Brain pericyte (primary cell): ENCODE measurements at regions not wholly inside any gene's neighbourhood (a gene's known extent, or its start where the extent isn't known, plus 50 kb on each side); places are given as distances from the start of the nearest gene placed in this dataset.
"Not testable (repeated sequence)": the region's sequence is repeated elsewhere in the genome, so short reads cannot be mapped to it uniquely, and the experiment has no call there.

Experiments used
- DNase-seq: peaks from one replicate; pipeline ENCODE4 v3.0.0-alpha.2; 2012; ENCODE audit warnings: low read depth, low spot score

DNA sequence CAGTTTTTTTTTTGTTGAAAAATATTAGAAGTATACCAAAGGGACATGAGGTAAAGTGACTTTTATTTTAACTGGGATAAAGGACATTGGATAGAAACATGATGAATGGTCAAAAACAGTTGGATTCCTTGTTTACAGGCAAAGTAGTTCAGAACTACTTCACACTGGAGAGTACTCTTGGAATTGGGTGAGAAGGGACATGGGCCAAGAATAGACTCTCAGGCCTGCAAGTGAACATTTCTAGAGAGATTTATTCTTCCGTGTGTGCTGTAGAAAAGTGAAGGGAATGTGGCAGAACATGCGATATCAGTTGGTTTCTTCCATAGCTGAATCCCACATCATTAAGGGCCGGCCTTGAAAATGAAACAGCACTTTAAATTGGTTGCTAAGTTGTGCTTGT, 290.5 kb downstream of the ADGRL2 start:
- DNase-seq, result no peak

- no peak for DNase-seq
Measured at GRCh38 chr1:82090104-82090503, 289.4 kb downstream of the ADGRL2 start.

DNA sequence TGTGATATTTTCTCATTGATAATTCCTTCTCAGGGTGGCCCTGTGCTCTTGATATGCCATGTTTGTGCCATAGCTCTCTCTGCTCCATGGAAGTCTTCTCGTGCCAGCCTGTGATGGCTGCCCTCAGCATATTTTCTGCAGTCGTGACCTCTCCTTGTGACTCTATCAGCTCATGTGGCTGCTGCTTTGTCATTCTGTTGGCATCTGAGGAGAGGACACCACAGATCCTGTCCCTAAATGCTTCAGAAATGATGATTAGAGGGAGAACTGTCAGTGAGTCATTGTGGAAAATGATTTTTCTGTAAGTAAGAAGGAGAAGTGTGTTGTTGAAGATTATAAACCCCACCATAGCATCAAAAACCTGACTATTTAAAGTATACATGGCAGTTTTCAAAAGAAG, 286.0 kb downstream of the ADGRL2 start:
- no peak for DNase-seq

DNA sequence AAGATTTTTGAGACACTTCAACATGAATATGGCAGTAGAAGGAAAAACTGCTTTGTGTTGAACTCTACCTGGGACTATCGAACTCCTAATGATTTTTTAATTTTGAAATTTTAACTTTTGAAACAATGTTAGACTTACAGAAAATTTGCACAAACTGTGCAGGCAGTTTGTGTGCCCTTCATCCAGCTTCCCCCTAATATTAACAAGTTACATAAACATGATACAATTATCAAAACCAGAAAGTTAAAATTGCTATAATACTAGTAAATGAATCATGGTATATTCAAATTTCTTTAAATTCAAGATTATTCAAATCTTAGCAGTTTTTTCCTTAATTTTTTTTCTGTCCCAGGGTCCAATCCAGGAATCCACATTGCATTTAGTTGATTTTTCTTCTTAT, 278.9 kb downstream of the ADGRL2 start:
- DNase-seq, result no peak

- no peak for DNase-seq
Measured at GRCh38 chr1:82073659-82074058, 272.9 kb downstream of the ADGRL2 start.

DNA sequence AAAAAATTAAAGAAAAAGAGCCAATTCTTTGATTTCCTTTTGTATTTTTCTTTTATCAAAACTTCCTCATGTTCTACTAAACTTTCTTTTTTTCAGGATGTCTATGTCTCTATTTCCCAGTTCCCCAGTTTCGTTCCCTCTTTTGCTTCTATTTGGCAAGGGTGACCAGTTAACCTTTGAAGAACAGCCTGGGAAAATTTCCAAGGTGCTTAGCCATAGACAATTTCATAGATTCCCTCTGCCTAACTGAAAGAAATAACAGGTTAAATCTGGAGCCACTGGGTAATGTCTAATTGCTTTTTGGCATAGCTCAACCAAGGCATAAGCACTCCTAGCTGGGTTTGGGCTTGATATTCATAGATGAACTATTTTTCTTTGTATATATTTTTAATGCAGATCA, 272.3 kb downstream of the ADGRL2 start:
- DNase-seq, result no peak

- DNase-seq, result no peak
Measured at GRCh38 chr1:82065916-82066315, 265.2 kb downstream of the ADGRL2 start.

GRCh38 chr1:82064691-82065090, 264.0 kb downstream of the ADGRL2 start:
- DNase-seq, result no peak

- DNase-seq, result no peak
Measured at GRCh38 chr1:82062206-82062605, 261.5 kb downstream of the ADGRL2 start.

DNA sequence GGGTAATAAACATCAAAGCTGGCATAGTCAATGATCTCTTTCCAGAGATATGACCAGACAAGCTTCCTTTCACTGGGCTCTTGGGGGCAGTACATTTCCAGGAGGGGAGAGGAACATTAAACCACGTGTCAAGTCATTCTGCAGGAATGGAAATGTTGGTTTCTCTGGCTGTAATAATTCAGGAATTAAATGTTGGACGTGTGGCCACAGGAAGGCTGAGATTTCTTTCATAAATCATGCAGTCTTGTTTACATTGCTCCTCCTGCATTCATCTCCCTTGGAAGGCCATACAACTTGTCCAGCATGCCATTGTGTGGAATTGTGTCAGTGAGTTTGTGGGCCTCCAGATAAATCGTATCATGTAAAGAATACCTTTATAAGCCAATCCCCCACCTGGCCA, 259.2 kb downstream of the ADGRL2 start:
- DNase-seq, result no peak

GRCh38 chr1:82057011-82057410, 256.3 kb downstream of the ADGRL2 start:
- DNase-seq, result no peak

DNA sequence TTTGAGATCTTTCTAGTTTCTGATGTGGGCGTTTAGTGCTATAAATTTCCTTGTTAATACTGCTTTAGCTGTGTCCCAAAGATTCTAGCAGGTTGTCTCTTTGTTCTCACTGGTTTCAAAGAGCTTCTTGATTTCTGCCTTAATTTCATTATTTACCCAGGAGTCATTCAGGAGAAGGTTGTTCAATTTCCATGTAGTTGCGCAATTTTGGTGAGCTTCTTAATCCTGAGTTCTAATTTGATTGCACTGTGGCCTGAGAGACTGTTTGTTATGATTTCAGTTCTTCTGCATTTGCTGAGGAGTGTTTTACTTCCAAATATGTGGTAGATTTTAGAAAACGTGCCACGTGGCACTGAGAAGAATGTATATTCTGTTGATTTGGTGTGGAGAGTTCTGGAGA, 254.6 kb downstream of the ADGRL2 start:
- not testable (repeated sequence) for DNase-seq

DNA sequence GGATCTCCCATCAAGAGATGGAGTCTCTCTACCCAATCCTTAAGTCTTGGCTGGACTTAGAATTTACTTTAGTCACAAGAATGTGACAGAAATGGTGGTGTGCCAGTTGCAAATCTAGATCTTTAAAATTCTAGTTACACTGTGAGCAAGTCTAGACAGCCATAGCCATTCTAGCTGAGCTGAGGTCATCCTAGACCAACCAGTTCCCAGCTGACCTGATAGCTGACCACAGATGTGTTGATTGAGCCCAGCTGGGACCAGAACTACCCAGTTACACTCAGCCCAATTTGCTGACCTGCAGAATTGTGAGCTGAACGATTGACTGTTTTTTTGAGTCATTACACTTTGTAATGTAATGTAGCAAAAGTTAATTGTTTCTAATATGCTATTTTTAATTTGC, 251.8 kb downstream of the ADGRL2 start:
- DNase-seq, result no peak

GRCh38 chr1:82048596-82048995, 247.9 kb downstream of the ADGRL2 start:
- DNase-seq, result no peak

DNA sequence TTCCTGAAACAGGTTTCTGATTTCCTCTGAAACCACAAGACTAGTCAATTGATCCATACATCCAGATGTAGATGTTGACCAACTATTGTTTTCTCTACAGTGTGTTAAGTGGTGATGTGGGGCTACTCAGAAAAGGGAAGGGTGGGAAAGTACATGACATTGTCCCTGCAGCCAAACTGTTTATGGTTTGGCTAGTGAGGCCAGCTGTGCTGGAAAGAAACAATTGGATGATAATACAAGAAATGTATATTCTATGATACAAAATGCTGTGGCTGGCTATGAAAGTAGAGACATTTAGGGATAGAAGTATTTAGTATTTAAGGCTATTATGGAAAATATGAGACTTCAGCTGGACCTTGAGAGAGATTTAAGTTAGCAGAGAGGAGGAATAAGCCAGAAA, 244.5 kb downstream of the ADGRL2 start:
- no peak for DNase-seq

DNA sequence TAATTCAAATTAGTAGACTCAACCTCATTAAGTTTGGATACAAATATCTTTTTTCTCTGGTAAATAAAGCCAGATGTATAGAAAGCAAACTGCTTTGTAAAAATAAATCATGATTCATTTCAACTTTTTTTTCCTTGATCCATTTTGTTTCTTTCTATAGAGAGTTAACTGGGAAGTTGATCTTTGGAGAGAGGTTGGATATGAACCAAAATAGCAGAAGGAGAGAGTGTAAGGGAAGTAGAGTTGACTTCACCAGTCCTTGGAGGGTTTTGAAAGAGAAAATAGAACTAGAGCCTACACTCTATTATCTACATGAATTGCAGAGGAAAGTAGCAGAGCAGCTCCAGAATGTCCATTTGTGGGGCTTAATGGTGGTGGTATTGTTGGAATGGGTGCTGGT, 243.8 kb downstream of the ADGRL2 start:
- no peak for DNase-seq

- DNase-seq, result no peak
Measured at GRCh38 chr1:82044111-82044510, 243.4 kb downstream of the ADGRL2 start.

DNA sequence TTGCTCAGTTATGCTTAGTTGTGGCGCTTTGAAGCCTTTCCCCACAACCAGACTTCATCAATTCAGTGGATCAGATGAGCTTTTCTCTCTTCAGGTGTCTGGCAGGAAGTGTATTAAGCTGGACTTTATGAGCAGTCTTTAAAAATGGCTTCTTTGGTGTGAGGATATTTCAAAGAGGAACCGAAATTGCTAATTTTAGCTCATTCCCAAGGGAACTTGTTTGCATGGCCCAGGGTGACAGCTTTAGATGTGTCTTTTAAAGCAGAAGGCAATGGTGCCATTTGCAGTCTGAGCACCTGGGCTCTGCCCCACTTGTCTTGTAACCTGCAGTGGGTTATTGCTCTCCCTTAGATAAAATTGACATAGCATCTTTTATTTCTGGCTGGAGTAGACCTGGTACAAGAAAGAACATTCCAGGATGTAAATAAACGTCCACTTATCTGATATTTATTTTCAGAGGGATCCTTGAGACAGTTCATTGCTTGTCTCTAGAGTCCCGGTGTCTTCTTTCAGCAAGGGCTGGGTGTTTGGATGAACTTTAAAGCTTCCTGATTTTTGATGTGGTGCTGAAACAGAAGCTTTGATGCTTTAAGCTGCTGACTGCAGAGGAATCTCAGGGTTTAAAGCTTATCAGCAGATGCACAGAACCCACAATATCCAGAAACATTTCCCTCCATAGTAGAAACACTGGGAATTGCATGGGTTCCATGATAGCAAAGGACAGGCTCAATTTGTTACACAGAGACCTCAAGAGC, 241.7 kb downstream of the ADGRL2 start:
- no peak for DNase-seq
